ENCODE measurements at regions not wholly inside any gene's neighbourhood (a gene's known extent, or its start where the extent isn't known, plus 50 kb on each side); places are given as distances from the start of the nearest gene placed in this dataset.

DNA sequence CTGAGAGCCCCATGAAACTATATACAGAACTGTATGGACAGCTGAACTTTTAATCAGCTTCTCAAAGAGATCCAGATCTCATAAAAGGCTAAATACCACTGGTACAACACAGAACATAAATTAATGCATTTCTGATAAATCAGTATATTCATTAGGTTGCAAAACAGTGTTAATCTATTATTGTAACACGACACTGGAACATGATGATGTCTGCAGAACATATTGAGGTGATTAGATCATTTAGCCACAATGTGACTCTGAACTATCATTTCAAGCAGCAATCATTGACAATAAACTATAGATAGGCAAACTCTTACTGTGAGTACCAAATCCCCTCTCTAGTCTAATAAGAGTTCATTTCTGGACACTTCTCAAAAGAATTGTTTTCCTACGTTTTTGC lies 50.3 kb downstream of the GASK1B start:
- H3K9me2 ChIP-seq (ENCODE audit: insufficient read depth), result no peaks in the 10 kb centered on the region
- H3K36me3 Mint-ChIP-seq (ENCODE audit: low read depth), result no peaks in the 10 kb centered on the region
- H3K79me2 ChIP-seq (replicated peaks; ENCODE audit: insufficient read depth), result no peaks in the 10 kb centered on the region
- TF ChIP-seq, protein P1, sequence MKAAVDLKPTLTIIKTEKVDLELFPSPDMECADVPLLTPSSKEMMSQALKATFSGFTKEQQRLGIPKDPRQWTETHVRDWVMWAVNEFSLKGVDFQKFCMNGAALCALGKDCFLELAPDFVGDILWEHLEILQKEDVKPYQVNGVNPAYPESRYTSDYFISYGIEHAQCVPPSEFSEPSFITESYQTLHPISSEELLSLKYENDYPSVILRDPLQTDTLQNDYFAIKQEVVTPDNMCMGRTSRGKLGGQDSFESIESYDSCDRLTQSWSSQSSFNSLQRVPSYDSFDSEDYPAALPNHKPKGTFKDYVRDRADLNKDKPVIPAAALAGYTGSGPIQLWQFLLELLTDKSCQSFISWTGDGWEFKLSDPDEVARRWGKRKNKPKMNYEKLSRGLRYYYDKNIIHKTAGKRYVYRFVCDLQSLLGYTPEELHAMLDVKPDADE (IDR thresholded peaks at IDR 0.05), result no peak
- TF ChIP-seq ZNF114 (CRISPR knock-in tag; IDR thresholded peaks at IDR 0.05) (no peak), ZNF331 (CRISPR knock-in tag; IDR thresholded peaks at IDR 0.05; ENCODE audit: low read depth) (no peak), JUNB (IDR thresholded peaks at IDR 0.05; ENCODE audit: unreplicated experiment) (no peak), POLR2AphosphoS5 (IDR thresholded peaks at IDR 0.05; ENCODE audit: low read depth) (no peak), NANOG (IDR thresholded peaks at IDR 0.05; ENCODE audit: borderline replicate concordance) (no peak), CREB1 (CRISPR knock-in tag; IDR thresholded peaks at IDR 0.05; ENCODE audit: low read depth) (no peak), EZH2 (IDR thresholded peaks at IDR 0.05; ENCODE audit: low read depth, unreplicated experiment) (no peak), EZH2phosphoT487 (IDR thresholded peaks at IDR 0.05; ENCODE audit: unreplicated experiment) (no peak)
- TF ChIP-seq, protein P2, sequence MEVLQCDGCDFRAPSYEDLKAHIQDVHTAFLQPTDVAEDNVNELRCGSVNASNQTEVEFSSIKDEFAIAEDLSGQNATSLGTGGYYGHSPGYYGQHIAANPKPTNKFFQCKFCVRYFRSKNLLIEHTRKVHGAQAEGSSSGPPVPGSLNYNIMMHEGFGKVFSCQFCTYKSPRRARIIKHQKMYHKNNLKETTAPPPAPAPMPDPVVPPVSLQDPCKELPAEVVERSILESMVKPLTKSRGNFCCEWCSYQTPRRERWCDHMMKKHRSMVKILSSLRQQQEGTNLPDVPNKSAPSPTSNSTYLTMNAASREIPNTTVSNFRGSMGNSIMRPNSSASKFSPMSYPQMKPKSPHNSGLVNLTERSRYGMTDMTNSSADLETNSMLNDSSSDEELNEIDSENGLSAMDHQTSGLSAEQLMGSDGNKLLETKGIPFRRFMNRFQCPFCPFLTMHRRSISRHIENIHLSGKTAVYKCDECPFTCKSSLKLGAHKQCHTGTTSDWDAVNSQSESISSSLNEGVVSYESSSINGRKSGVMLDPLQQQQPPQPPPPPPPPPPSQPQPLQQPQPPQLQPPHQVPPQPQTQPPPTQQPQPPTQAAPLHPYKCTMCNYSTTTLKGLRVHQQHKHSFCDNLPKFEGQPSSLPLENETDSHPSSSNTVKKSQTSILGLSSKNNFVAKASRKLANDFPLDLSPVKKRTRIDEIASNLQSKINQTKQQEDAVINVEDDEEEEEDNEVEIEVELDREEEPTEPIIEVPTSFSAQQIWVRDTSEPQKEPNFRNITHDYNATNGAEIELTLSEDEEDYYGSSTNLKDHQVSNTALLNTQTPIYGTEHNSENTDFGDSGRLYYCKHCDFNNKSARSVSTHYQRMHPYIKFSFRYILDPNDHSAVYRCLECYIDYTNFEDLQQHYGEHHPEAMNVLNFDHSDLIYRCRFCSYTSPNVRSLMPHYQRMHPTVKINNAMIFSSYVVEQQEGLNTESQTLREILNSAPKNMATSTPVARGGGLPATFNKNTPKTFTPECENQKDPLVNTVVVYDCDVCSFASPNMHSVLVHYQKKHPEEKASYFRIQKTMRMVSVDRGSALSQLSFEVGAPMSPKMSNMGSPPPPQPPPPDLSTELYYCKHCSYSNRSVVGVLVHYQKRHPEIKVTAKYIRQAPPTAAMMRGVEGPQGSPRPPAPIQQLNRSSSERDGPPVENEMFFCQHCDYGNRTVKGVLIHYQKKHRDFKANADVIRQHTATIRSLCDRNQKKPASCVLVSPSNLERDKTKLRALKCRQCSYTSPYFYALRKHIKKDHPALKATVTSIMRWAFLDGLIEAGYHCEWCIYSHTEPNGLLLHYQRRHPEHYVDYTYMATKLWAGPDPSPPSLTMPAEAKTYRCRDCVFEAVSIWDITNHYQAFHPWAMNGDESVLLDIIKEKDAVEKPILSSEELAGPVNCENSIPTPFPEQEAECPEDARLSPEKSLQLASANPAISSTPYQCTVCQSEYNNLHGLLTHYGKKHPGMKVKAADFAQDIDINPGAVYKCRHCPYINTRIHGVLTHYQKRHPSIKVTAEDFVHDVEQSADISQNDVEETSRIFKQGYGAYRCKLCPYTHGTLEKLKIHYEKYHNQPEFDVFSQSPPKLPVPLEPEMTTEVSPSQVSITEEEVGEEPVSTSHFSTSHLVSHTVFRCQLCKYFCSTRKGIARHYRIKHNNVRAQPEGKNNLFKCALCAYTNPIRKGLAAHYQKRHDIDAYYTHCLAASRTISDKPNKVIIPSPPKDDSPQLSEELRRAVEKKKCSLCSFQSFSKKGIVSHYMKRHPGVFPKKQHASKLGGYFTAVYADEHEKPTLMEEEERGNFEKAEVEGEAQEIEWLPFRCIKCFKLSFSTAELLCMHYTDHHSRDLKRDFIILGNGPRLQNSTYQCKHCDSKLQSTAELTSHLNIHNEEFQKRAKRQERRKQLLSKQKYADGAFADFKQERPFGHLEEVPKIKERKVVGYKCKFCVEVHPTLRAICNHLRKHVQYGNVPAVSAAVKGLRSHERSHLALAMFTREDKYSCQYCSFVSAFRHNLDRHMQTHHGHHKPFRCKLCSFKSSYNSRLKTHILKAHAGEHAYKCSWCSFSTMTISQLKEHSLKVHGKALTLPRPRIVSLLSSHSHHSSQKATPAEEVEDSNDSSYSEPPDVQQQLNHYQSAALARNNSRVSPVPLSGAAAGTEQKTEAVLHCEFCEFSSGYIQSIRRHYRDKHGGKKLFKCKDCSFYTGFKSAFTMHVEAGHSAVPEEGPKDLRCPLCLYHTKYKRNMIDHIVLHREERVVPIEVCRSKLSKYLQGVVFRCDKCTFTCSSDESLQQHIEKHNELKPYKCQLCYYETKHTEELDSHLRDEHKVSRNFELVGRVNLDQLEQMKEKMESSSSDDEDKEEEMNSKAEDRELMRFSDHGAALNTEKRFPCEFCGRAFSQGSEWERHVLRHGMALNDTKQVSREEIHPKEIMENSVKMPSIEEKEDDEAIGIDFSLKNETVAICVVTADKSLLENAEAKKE (CRISPR knock-in tag; IDR thresholded peaks at IDR 0.05), result no peak
- TF ChIP-seq, protein P3, sequence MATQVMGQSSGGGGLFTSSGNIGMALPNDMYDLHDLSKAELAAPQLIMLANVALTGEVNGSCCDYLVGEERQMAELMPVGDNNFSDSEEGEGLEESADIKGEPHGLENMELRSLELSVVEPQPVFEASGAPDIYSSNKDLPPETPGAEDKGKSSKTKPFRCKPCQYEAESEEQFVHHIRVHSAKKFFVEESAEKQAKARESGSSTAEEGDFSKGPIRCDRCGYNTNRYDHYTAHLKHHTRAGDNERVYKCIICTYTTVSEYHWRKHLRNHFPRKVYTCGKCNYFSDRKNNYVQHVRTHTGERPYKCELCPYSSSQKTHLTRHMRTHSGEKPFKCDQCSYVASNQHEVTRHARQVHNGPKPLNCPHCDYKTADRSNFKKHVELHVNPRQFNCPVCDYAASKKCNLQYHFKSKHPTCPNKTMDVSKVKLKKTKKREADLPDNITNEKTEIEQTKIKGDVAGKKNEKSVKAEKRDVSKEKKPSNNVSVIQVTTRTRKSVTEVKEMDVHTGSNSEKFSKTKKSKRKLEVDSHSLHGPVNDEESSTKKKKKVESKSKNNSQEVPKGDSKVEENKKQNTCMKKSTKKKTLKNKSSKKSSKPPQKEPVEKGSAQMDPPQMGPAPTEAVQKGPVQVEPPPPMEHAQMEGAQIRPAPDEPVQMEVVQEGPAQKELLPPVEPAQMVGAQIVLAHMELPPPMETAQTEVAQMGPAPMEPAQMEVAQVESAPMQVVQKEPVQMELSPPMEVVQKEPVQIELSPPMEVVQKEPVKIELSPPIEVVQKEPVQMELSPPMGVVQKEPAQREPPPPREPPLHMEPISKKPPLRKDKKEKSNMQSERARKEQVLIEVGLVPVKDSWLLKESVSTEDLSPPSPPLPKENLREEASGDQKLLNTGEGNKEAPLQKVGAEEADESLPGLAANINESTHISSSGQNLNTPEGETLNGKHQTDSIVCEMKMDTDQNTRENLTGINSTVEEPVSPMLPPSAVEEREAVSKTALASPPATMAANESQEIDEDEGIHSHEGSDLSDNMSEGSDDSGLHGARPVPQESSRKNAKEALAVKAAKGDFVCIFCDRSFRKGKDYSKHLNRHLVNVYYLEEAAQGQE (IDR thresholded peaks at IDR 0.05; ENCODE audit: unreplicated experiment), result no peak
- TF ChIP-seq, protein P4, sequence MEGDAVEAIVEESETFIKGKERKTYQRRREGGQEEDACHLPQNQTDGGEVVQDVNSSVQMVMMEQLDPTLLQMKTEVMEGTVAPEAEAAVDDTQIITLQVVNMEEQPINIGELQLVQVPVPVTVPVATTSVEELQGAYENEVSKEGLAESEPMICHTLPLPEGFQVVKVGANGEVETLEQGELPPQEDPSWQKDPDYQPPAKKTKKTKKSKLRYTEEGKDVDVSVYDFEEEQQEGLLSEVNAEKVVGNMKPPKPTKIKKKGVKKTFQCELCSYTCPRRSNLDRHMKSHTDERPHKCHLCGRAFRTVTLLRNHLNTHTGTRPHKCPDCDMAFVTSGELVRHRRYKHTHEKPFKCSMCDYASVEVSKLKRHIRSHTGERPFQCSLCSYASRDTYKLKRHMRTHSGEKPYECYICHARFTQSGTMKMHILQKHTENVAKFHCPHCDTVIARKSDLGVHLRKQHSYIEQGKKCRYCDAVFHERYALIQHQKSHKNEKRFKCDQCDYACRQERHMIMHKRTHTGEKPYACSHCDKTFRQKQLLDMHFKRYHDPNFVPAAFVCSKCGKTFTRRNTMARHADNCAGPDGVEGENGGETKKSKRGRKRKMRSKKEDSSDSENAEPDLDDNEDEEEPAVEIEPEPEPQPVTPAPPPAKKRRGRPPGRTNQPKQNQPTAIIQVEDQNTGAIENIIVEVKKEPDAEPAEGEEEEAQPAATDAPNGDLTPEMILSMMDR (conservative IDR thresholded peaks at IDR 0.05; ENCODE audit: low read depth in 2 of 2), result no peak
- H3K4me2 ChIP-seq, result no peak overlapping the region
- no peaks in the 10 kb centered on the region for H3K9me3 Mint-ChIP-seq
- H3K27ac ChIP-seq (ENCODE audit: low read depth), result no peak overlapping the region
- no peaks in the 10 kb centered on the region for H3F3A ChIP-seq (replicated peaks; ENCODE audit: low read depth)
- H4K20me1 ChIP-seq (replicated peaks; ENCODE audit: insufficient read depth), result no peaks in the 10 kb centered on the region
- DNase-seq (ENCODE audit: low spot score) (no peak), ATAC-seq (no peak)
- H3K4me3 ChIP-seq, result no peak overlapping the region
- H3K4me1 ChIP-seq (ENCODE audit: insufficient read depth), result peaks cover 6% of the 10 kb centered on the region; the same call in 1 of the 2 replicates
- H3K27me3 Mint-ChIP-seq (ENCODE audit: insufficient read depth, low read depth, poor library complexity), result no peaks in the 10 kb centered on the region
- no peak overlapping the region for H3K27ac Mint-ChIP-seq
- H3K4me3 Mint-ChIP-seq, result no peak overlapping the region
- no peaks in the 10 kb centered on the region for H3K36me3 ChIP-seq (ENCODE audit: insufficient read depth)
- no peaks in the 10 kb centered on the region for H3K27me3 ChIP-seq (ENCODE audit: insufficient read depth)
- peaks cover 10% of the 10 kb centered on the region for H3K4me1 Mint-ChIP-seq
- no peak overlapping the region for H2AFZ ChIP-seq
